ENCODE measurements at regions not wholly inside any gene's neighbourhood (a gene's known extent, or its start where the extent isn't known, plus 50 kb on each side); places are given as distances from the start of the nearest gene placed in this dataset.

GRCh38 chr6:22451962-22452361, 117.4 kb upstream of the HDGFL1 start:
- no peak for TF ChIP-seq EZH2 (IDR thresholded peaks at IDR 0.05; ENCODE audit: borderline replicate concordance, low read length)
- TF ChIP-seq, protein P1, sequence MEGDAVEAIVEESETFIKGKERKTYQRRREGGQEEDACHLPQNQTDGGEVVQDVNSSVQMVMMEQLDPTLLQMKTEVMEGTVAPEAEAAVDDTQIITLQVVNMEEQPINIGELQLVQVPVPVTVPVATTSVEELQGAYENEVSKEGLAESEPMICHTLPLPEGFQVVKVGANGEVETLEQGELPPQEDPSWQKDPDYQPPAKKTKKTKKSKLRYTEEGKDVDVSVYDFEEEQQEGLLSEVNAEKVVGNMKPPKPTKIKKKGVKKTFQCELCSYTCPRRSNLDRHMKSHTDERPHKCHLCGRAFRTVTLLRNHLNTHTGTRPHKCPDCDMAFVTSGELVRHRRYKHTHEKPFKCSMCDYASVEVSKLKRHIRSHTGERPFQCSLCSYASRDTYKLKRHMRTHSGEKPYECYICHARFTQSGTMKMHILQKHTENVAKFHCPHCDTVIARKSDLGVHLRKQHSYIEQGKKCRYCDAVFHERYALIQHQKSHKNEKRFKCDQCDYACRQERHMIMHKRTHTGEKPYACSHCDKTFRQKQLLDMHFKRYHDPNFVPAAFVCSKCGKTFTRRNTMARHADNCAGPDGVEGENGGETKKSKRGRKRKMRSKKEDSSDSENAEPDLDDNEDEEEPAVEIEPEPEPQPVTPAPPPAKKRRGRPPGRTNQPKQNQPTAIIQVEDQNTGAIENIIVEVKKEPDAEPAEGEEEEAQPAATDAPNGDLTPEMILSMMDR (IDR thresholded peaks at IDR 0.05; ENCODE audit: low read length): no peak
